PC-9 (cell line): ENCODE measurements at regions not wholly inside any gene's neighbourhood (a gene's known extent, or its start where the extent isn't known, plus 50 kb on each side); places are given as distances from the start of the nearest gene placed in this dataset.
A peak's percentile ranks its signal among the peaks of the same experiment; 100 is the strongest.

Experiments used
- BruUV-seq: library from RNA; stranded (reverse); fragments of 400-500 nt; replicated peaks from 2 replicates; lab custom pipeline; 2021; lab: Mats Ljungman, UMichigan
- CTCF ChIA-PET: fragments of 300-600 bp; sonication (Branson Sonifier 250); formaldehyde crosslinking; loops from one replicate; lab custom pipeline; 2022; ENCODE audit warnings: antibody characterized with exemption; lab: Charles Lee
- POLR2A ChIA-PET: fragments of 300-600 bp; sonication (Branson Sonifier 250); formaldehyde crosslinking; loops from one replicate; lab custom pipeline; 2022; ENCODE audit warnings: antibody characterized with exemption; ENCODE audit not compliant: unreplicated experiment; lab: Charles Lee
- DNase-seq, 2 experiments: peaks; one replicate each; pipeline versions ENCODE4 v3.0.0 to v3.0.0-alpha.2; 2015 to 2022; ENCODE audit warnings: mixed read lengths in 1 of 2
- H2AFZ ChIP-seq: fragments of 200-600 bp; sonication (generic); 2 replicates; pipeline ENCODE4 v1.8.1; 2017; ENCODE audit warnings: antibody characterized with exemption
- H3F3A ChIP-seq: fragments of 200-600 bp; sonication (generic); 2 replicates; pipeline ENCODE4 v1.8.1; 2017; ENCODE audit warnings: antibody characterized with exemption, mild to moderate bottlenecking, low read depth; ENCODE audit not compliant: insufficient read depth
- H3K27ac ChIP-seq: fragments of 200-600 bp; sonication (generic); 2 replicates; pipeline ENCODE4 v1.6.1; 2016; ENCODE audit warnings: mixed run types
- H3K27me3 ChIP-seq: fragments of 200-600 bp; sonication (generic); 2 replicates; pipeline ENCODE4 v1.6.1; 2016; ENCODE audit warnings: low read depth, mixed run types; ENCODE audit not compliant: insufficient read depth
- H3K36me3 ChIP-seq: fragments of 200-600 bp; sonication (generic); 2 replicates; pipeline ENCODE4 v1.6.1; 2016; ENCODE audit warnings: low read depth, mixed run types
- H3K4me1 ChIP-seq: fragments of 200-600 bp; sonication (generic); replicated peaks from 2 replicates; pipeline ENCODE4 v1.6.1; 2016; ENCODE audit warnings: mixed run types; ENCODE audit not compliant: insufficient read depth
- H3K4me2 ChIP-seq: fragments of 200-600 bp; sonication (generic); 2 replicates; pipeline ENCODE4 v1.6.1; 2017; ENCODE audit warnings: mixed run types
- H3K4me3 ChIP-seq: fragments of 200-600 bp; sonication (generic); 2 replicates; pipeline ENCODE4 v1.6.1; 2016; ENCODE audit warnings: mixed run types
- H3K79me2 ChIP-seq: fragments of 200-600 bp; sonication (generic); 2 replicates; pipeline ENCODE4 v1.6.1; 2017; ENCODE audit warnings: low read depth, mixed run types
- H3K9me2 ChIP-seq: fragments of 200-600 bp; sonication (generic); 2 replicates; pipeline ENCODE4 v1.8.1; 2017; ENCODE audit warnings: mild to moderate bottlenecking; ENCODE audit not compliant: insufficient read depth
- H3K9me3 ChIP-seq: fragments of 200-600 bp; sonication (generic); 2 replicates; pipeline ENCODE4 v1.8.1; 2016; ENCODE audit warnings: low read depth; ENCODE audit not compliant: insufficient read depth
- H4K20me1 ChIP-seq: fragments of 200-600 bp; sonication (generic); 2 replicates; pipeline ENCODE4 v1.8.1; 2017; ENCODE audit not compliant: insufficient read depth
- EZH2 ChIP-seq: fragments of 200-600 bp; sonication (generic); IDR thresholded peaks from 2 replicates; pipeline ENCODE4 v1.8.0; 2017; ENCODE audit warnings: antibody characterized with exemption, low read depth
- intact Hi-C: fragments of 100-400 bp; cut with micrococcal nuclease; formaldehyde crosslinking; loops from one replicate; pipeline ENCODE4 v1.10.0; 2022; ENCODE audit not compliant: unreplicated experiment
- TF ChIP-seq, protein P1 (sequence below): fragments of 200-600 bp; sonication (generic); conservative IDR thresholded peaks from 2 replicates; pipeline ENCODE4 v1.6.1; 2017; ENCODE audit warnings: mixed run types, antibody characterized with exemption, mild to moderate bottlenecking, moderate library complexity

GRCh38 chr4:85370400-85371032 lies 104.4 kb upstream of the ARHGAP24 start:
- no peak overlapping the region for H3K4me2 ChIP-seq
- H3K9me3 ChIP-seq: no peaks in the 10 kb centered on the region
- no peaks in the 10 kb centered on the region for H3K4me1 ChIP-seq
- H2AFZ ChIP-seq: no peak overlapping the region
- BruUV-seq: no TSS peak
- no peak overlapping the region for H3K27ac ChIP-seq
- DNase-seq: peak in 1 of 2 experiments; percentile 19
- H4K20me1 ChIP-seq: no peaks in the 10 kb centered on the region
- intact Hi-C loops: loop anchor here (2.0 to 5.0 kb wide), 3 partner anchors 224 to 377 kb away; no protein-coding TSS in a partner anchor
- no peaks in the 10 kb centered on the region for H3K9me2 ChIP-seq
- no peaks in the 10 kb centered on the region for H3K36me3 ChIP-seq
- no peaks in the 10 kb centered on the region for H3K27me3 ChIP-seq
- no peak for TF ChIP-seq EZH2
- TF ChIP-seq, protein P1, sequence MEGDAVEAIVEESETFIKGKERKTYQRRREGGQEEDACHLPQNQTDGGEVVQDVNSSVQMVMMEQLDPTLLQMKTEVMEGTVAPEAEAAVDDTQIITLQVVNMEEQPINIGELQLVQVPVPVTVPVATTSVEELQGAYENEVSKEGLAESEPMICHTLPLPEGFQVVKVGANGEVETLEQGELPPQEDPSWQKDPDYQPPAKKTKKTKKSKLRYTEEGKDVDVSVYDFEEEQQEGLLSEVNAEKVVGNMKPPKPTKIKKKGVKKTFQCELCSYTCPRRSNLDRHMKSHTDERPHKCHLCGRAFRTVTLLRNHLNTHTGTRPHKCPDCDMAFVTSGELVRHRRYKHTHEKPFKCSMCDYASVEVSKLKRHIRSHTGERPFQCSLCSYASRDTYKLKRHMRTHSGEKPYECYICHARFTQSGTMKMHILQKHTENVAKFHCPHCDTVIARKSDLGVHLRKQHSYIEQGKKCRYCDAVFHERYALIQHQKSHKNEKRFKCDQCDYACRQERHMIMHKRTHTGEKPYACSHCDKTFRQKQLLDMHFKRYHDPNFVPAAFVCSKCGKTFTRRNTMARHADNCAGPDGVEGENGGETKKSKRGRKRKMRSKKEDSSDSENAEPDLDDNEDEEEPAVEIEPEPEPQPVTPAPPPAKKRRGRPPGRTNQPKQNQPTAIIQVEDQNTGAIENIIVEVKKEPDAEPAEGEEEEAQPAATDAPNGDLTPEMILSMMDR: peak; percentile 77
- ChIA-PET CTCF (no interaction called here), POLR2A (no interaction called here)
- no peaks in the 10 kb centered on the region for H3K79me2 ChIP-seq
- no peak overlapping the region for H3K4me3 ChIP-seq
- no peaks in the 10 kb centered on the region for H3F3A ChIP-seq

DNA sequence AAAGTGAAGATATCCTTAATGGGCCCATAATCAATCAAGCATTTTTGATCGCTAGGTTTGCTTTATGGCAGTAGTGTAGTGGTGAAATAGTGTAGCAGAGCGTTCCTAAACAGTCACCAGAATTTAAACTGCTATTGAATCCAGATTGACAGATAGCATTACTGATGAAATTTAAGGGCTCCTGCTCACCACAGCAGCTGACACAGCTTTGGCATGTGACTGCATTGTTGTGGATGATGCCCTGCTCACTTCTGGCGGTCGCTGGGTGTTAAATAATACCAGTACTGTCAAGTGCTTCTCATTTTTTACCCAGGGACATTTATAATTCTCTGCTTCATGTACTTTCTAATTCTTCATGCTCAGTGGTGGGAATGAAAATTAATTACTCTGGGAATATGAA lies 102.0 kb upstream of the ARHGAP24 start:
- H3F3A ChIP-seq: no peaks in the 10 kb centered on the region
- H4K20me1 ChIP-seq: no peaks in the 10 kb centered on the region
- intact Hi-C loops: loop anchor here (5.0 kb wide), 2 partner anchors 291 to 374 kb away; no protein-coding TSS in a partner anchor
- BruUV-seq: no TSS peak
- H3K36me3 ChIP-seq: no peaks in the 10 kb centered on the region
- no peaks in the 10 kb centered on the region for H3K4me1 ChIP-seq
- H3K27ac ChIP-seq: no peak overlapping the region
- no peak for DNase-seq
- no peaks in the 10 kb centered on the region for H3K79me2 ChIP-seq
- no peak overlapping the region for H3K4me3 ChIP-seq
- CTCF ChIA-PET: no interaction called here
- no peaks in the 10 kb centered on the region for H3K27me3 ChIP-seq
- H3K9me2 ChIP-seq: no peaks in the 10 kb centered on the region
- H3K9me3 ChIP-seq: no peaks in the 10 kb centered on the region
- no peak overlapping the region for H2AFZ ChIP-seq
- no peak for TF ChIP-seq EZH2
- TF ChIP-seq, protein P1: no peak
- POLR2A ChIA-PET: no interaction called here
- no peak overlapping the region for H3K4me2 ChIP-seq

DNA sequence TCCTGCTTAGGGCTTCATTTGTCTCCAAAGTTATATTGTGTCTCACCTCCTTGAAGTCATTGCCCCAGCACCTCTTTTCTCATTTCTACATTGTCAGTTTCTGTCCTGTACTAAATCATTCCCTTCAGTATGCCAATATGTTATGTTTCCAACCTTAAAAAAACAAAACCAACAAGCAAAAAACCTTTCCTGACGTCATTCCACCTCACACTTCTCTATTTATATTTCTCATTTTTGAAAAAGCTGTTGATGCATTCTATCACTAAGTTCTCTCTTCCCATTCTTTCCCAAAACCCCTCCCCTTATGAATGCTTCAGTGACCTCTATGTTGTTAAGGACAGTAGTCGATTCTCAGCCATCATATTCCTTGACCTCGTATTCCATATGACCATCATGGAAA lies 98.7 kb upstream of the ARHGAP24 start:
- H3K4me2 ChIP-seq: no peak overlapping the region
- no peaks in the 10 kb centered on the region for H3K27me3 ChIP-seq
- no peaks in the 10 kb centered on the region for H4K20me1 ChIP-seq
- no peak for DNase-seq
- no peaks in the 10 kb centered on the region for H3K9me2 ChIP-seq
- H3K4me3 ChIP-seq: no peak overlapping the region
- ChIA-PET POLR2A (no interaction called here), CTCF (no interaction called here)
- no TSS peak for BruUV-seq
- H3K36me3 ChIP-seq: no peaks in the 10 kb centered on the region
- no peaks in the 10 kb centered on the region for H3K79me2 ChIP-seq
- no peaks in the 10 kb centered on the region for H3K4me1 ChIP-seq
- TF ChIP-seq EZH2: no peak
- TF ChIP-seq, protein P1: no peak
- no peak overlapping the region for H2AFZ ChIP-seq
- H3F3A ChIP-seq: no peaks in the 10 kb centered on the region
- no peak overlapping the region for H3K27ac ChIP-seq
- no peaks in the 10 kb centered on the region for H3K9me3 ChIP-seq
- intact Hi-C loops: no loop called here
